Neural crest cell (in vitro differentiated cells): ENCODE measurements at regions not wholly inside any gene's neighbourhood (a gene's known extent, or its start where the extent isn't known, plus 50 kb on each side); places are given as distances from the start of the nearest gene placed in this dataset.

ENCODE experiments used
- DNase-seq: peaks from one replicate; pipeline ENCODE4 v3.0.0; 2021; ENCODE audit warnings: low read depth, mixed read lengths, low spot score
- H3K27ac Mint-ChIP-seq: one replicate; pipeline ENCODE4 v1.8.0; 2021; ENCODE audit warnings: mild to moderate bottlenecking, mixed read lengths; ENCODE audit not compliant: unreplicated experiment
- H3K27me3 Mint-ChIP-seq: 2 replicates; pipeline ENCODE4 v1.8.0; 2021; ENCODE audit warnings: low read depth, mild to moderate bottlenecking, mixed read lengths
- H3K36me3 Mint-ChIP-seq: 2 replicates; pipeline ENCODE4 v1.8.0; 2021; ENCODE audit warnings: low read depth, mild to moderate bottlenecking, mixed read lengths
- H3K4me1 Mint-ChIP-seq: 2 replicates; pipeline ENCODE4 v1.8.0; 2021; ENCODE audit warnings: mixed read lengths
- H3K4me3 Mint-ChIP-seq: one replicate; pipeline ENCODE4 v1.8.0; 2021; ENCODE audit warnings: mild to moderate bottlenecking, mixed read lengths
- H3K9me3 Mint-ChIP-seq: 2 replicates; pipeline ENCODE4 v1.8.0; 2021; ENCODE audit warnings: mixed read lengths
- TF ChIP-seq, protein P1 (sequence below): fragments of 200-600 bp; sonication (generic); conservative IDR thresholded peaks from 2 replicates; pipeline ENCODE4 v1.5.0; 2021; ENCODE audit warnings: antibody characterized with exemption, mild to moderate bottlenecking

DNA sequence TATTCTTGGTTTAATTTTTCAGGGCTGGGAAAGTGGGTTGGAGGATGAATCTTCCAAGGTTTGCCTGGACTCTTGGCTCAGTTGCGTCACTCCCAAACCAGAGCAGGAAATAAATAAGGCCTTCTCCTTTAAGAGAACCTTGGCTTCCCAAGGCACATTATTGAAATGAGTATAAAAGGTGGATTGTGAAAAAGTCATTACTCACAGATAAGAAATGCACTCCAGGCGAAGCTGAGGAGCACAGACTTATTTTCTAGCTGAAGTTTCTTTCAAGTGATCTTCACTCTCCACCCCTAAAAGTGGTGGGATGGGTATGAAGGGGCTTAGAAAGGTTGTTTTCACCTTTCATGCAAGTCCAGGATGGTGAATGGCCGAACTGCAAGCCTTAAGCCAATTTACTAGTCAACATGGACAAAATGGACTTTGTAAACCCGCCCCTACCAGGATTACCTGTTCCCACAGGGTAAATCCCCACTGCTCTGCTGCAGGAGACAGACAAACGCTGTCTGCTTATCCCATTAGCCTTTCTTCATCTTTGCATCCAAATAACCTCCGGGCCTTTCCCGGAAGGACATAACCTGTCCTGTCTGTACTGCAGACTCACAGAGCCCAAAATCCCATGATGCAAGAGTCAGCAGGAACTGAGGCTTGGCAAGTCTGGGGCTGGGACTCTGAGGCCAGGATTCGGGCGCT is 207.6 kb downstream of the BCL11B start:
- H3K27ac Mint-ChIP-seq, result peak overlapping the region; percentile 64
- no peaks in the 10 kb centered on the region for H3K36me3 Mint-ChIP-seq
- peaks cover 22% of the 10 kb centered on the region for H3K4me1 Mint-ChIP-seq
- no peak overlapping the region for H3K4me3 Mint-ChIP-seq
- TF ChIP-seq, protein P1, sequence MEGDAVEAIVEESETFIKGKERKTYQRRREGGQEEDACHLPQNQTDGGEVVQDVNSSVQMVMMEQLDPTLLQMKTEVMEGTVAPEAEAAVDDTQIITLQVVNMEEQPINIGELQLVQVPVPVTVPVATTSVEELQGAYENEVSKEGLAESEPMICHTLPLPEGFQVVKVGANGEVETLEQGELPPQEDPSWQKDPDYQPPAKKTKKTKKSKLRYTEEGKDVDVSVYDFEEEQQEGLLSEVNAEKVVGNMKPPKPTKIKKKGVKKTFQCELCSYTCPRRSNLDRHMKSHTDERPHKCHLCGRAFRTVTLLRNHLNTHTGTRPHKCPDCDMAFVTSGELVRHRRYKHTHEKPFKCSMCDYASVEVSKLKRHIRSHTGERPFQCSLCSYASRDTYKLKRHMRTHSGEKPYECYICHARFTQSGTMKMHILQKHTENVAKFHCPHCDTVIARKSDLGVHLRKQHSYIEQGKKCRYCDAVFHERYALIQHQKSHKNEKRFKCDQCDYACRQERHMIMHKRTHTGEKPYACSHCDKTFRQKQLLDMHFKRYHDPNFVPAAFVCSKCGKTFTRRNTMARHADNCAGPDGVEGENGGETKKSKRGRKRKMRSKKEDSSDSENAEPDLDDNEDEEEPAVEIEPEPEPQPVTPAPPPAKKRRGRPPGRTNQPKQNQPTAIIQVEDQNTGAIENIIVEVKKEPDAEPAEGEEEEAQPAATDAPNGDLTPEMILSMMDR, result no peak
- H3K27me3 Mint-ChIP-seq, result peaks cover 55% of the 10 kb centered on the region
- no peaks in the 10 kb centered on the region for H3K9me3 Mint-ChIP-seq
- DNase-seq, result no peak

DNA sequence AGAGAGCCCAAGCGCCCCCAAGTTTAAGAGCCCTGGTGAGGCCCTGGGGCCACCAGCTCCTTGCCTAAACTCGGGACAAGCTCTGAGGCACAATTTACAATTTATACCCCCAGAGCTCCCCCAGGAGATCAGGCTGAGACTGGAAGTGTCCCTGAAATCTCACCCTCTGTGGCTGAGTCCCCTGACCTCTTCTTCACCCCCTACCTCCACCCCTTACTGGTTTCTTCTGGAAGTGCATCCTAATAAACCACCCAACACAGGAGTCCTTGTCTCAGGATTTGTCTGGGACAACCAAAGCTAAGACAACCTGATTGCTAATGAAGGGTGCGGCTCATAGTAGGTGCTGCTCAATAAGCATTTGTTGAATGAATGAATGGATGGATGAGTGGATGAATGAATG is 206.4 kb downstream of the BCL11B start:
- TF ChIP-seq, protein P1, result no peak
- Mint-ChIP-seq H3K4me3 (no peak overlapping the region), H3K9me3 (peaks cover 2% of the 10 kb centered on the region), H3K4me1 (peaks cover 22% of the 10 kb centered on the region), H3K27me3 (peaks cover 47% of the 10 kb centered on the region), H3K27ac (no peak overlapping the region), H3K36me3 (no peaks in the 10 kb centered on the region)
- no peak for DNase-seq

DNA sequence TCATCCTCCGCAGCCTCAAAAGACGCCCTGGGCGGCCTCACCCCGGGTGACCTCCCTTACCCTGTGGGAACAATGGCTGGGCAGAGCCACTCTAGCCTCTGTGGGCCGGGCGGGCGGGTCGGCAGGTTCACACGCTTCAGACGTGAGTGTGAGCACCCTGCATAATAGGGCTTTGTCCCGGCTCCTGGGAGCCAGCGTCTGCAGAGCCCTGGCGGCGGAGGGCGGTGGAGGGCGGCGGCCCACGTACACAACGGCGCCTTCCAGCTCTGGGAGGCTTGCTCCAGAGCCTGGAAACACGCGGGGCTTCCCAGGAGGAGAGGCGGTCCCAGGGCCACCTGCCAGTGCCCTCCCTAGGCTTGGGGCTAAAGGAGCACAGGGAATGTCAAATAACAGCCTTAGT is 205.6 kb downstream of the BCL11B start:
- Mint-ChIP-seq H3K27ac (peak overlapping the region; percentile 89), H3K27me3 (peaks cover 40% of the 10 kb centered on the region), H3K4me1 (peaks cover 22% of the 10 kb centered on the region), H3K9me3 (peaks cover 5% of the 10 kb centered on the region), H3K36me3 (no peaks in the 10 kb centered on the region), H3K4me3 (peak overlapping the region; percentile 65)
- TF ChIP-seq, protein P1, result no peak
- DNase-seq, result peak; percentile 61

DNA sequence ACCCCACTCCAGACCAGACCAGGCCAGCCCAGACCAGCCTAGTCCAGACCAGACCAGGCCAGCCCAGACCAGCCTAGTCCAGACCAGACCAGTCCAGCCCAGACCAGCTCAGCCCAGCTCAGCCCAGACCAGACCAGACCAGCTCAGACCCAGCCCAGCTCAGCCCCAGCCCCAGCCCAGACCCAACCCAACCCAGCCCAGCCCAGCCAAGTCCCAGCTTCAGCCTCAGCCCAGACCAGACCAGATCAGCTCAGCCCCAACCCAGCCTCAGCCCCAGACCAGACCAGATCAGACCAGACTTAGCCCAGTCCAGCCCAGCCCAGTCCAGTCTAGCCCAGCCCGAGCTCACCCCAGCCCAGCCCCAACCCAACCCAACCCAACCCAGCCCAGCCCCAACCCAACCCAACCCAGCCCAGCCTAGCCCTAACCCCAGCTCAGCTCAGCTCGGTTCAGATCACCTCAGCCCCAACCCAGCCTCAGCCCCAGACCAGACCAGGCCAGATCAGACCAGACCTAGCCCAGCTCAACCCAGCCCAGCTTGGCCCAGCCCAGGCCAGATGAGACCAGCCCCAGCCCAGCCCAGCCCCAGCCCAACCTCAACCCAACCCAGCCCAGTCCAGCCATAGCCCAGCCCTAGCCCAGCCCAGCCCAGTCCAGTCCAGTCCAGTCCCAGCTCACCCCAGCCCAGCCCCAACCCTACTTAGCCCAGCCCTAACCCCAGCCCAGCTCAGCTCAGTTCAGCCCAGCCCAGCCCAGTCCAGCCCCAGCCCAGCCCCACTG is 204.7 kb downstream of the BCL11B start:
- H3K9me3 Mint-ChIP-seq, result peaks cover 5% of the 10 kb centered on the region
- DNase-seq, result no peak
- no peaks in the 10 kb centered on the region for H3K36me3 Mint-ChIP-seq
- H3K27ac Mint-ChIP-seq, result no peak overlapping the region
- peaks cover 33% of the 10 kb centered on the region for H3K27me3 Mint-ChIP-seq
- TF ChIP-seq, protein P1, result no peak
- H3K4me1 Mint-ChIP-seq, result peaks cover 22% of the 10 kb centered on the region
- H3K4me3 Mint-ChIP-seq, result no peak overlapping the region

DNA sequence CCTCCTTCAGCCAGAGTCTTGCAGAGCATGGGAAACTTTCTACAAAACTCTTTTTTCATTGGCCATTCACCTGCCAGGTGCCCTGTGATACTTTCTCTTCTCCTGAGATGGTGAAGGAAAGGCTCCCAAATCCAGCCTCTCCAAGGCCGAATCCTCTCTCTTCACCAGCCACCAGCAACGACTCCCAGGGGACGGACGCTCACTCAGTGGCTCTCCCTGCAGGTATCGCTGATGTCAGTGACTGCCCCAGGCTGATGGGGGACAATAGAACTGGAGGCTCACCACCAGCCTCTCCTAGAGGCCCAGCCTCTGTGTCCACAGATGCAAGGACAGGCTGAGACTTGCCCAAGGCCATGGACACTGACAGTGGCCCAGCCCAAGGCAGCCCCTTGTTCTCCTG is 204.1 kb downstream of the BCL11B start:
- Mint-ChIP-seq H3K27me3 (peaks cover 30% of the 10 kb centered on the region), H3K4me1 (peaks cover 22% of the 10 kb centered on the region), H3K36me3 (no peaks in the 10 kb centered on the region), H3K27ac (no peak overlapping the region), H3K4me3 (no peak overlapping the region), H3K9me3 (peaks cover 5% of the 10 kb centered on the region)
- TF ChIP-seq, protein P1, result no peak
- DNase-seq, result no peak
